Thoracic aorta (tissue), 2 donors: ENCODE measurements at regions not wholly inside any gene's neighbourhood (a gene's known extent, or its start where the extent isn't known, plus 50 kb on each side); places are given as distances from the start of the nearest gene placed in this dataset.
"Not testable (repeated sequence)": the region's sequence is repeated elsewhere in the genome, so short reads cannot be mapped to it uniquely, and the experiment has no call there.

Experiments used
- ATAC-seq: fragments of 150-250 bp; one replicate; pipeline ENCODE4 v1.8.0; 2017; ENCODE audit warnings: low read depth; ENCODE audit not compliant: insufficient number of reproducible peaks, low FRiP score
- DNase-seq: peaks from one replicate; pipeline ENCODE4 v3.0.0-alpha.2; 2020; ENCODE audit warnings: low spot score
- H3K27ac ChIP-seq, 2 donors: fragments of 200-600 bp; sonication (generic); 1 replicate in 1 of 2; 2 replicates in 1 of 2; pipeline ENCODE4 v1.5.1; 2016; ENCODE audit warnings: mild to moderate bottlenecking in 2 of 2, moderate library complexity in 2 of 2
- H3K27me3 ChIP-seq: fragments of 200-600 bp; sonication (generic); replicated peaks from 2 replicates; pipeline ENCODE4 v1.6.0; 2016; ENCODE audit warnings: mild to moderate bottlenecking; ENCODE audit not compliant: insufficient read depth
- H3K36me3 ChIP-seq: fragments of 200-600 bp; sonication (generic); one replicate; pipeline ENCODE4 v1.5.1; 2016
- H3K4me1 ChIP-seq, 2 donors: fragments of 200-600 bp; sonication (generic); 1 replicate in 1 of 2; 2 replicates in 1 of 2; pipeline versions ENCODE4 v1.5.1 to v1.6.0; 2016; ENCODE audit warnings: low read depth in 2 of 2, mild to moderate bottlenecking in 1 of 2; ENCODE audit not compliant: control insufficient read depth in 1 of 2
- H3K4me3 ChIP-seq: fragments of 200-600 bp; sonication (generic); 2 replicates; pipeline ENCODE4 v1.5.1; 2016; ENCODE audit warnings: mild to moderate bottlenecking
- H3K9me3 ChIP-seq: fragments of 200-600 bp; sonication (generic); 2 replicates; pipeline ENCODE4 v1.5.1; 2016
- CTCF ChIP-seq: fragments of 200-600 bp; sonication (generic); IDR thresholded peaks from one replicate; pipeline ENCODE4 v1.5.1; 2019; ENCODE audit warnings: antibody characterized with exemption

GRCh38 chr9:66152406-66152805, 415.5 kb downstream of the FOXD4L4 start:
- H3K36me3 ChIP-seq, H3K4me1 ChIP-seq, DNase-seq, H3K9me3 ChIP-seq, ATAC-seq, H3K27ac ChIP-seq, H3K27me3 ChIP-seq, H3K4me3 ChIP-seq: not testable (repeated sequence)

- not testable (repeated sequence) for ATAC-seq, DNase-seq, H3K9me3 ChIP-seq, H3K27ac ChIP-seq, H3K27me3 ChIP-seq, H3K4me1 ChIP-seq, H3K36me3 ChIP-seq
- H3K4me3 ChIP-seq = peak overlapping the region; percentile 42
Measured at GRCh38 chr9:66153021-66153725, 416.2 kb downstream of the FOXD4L4 start.

GRCh38 chr9:66153971-66154691, 417.2 kb downstream of the FOXD4L4 start:
- not testable (repeated sequence) for DNase-seq, H3K9me3 ChIP-seq, H3K27me3 ChIP-seq, H3K36me3 ChIP-seq, H3K4me1 ChIP-seq, H3K27ac ChIP-seq, ATAC-seq
- peak overlapping the region; percentile 44 for H3K4me3 ChIP-seq

DNA sequence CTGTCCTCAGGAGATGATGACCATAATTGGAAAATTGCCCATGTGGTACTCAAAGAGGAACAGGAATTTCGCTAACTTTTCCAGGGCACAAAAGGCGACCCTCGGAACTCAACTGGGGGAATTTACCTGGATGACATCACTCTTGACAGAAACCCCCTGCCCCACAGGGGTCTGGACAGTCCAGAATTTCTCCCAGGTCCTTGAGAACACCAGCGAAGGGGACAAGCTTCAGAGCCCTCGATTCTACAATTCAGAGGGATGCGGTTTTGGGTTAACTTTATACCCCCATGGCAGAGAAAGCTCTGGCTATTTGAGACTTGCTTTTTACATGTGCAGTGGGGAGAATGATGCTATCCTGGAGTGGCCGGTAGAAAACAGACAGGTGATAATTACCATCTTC, 445.4 kb downstream of the FOXD4L4 start:
- H3K4me1 ChIP-seq, H3K27me3 ChIP-seq, H3K27ac ChIP-seq, H3K9me3 ChIP-seq, ATAC-seq, DNase-seq, H3K36me3 ChIP-seq, H3K4me3 ChIP-seq: not testable (repeated sequence)

GRCh38 chr9:66183648-66184047, 446.7 kb downstream of the FOXD4L4 start:
- DNase-seq, ATAC-seq, H3K27ac ChIP-seq, H3K9me3 ChIP-seq, H3K27me3 ChIP-seq, H3K4me3 ChIP-seq, H3K4me1 ChIP-seq, H3K36me3 ChIP-seq: not testable (repeated sequence)

- not testable (repeated sequence) for H3K36me3 ChIP-seq, H3K4me3 ChIP-seq, DNase-seq, H3K27ac ChIP-seq, H3K4me1 ChIP-seq, ATAC-seq, H3K27me3 ChIP-seq, H3K9me3 ChIP-seq
Measured at GRCh38 chr9:66197199-66197598, 460.3 kb downstream of the FOXD4L4 start.

- H3K4me1 ChIP-seq, DNase-seq, H3K36me3 ChIP-seq, ATAC-seq, H3K9me3 ChIP-seq, H3K27me3 ChIP-seq, H3K27ac ChIP-seq, H3K4me3 ChIP-seq: not testable (repeated sequence)
- peak; percentile 10 for TF ChIP-seq CTCF
Measured at GRCh38 chr9:66198421-66198820, 461.5 kb downstream of the FOXD4L4 start.

DNA sequence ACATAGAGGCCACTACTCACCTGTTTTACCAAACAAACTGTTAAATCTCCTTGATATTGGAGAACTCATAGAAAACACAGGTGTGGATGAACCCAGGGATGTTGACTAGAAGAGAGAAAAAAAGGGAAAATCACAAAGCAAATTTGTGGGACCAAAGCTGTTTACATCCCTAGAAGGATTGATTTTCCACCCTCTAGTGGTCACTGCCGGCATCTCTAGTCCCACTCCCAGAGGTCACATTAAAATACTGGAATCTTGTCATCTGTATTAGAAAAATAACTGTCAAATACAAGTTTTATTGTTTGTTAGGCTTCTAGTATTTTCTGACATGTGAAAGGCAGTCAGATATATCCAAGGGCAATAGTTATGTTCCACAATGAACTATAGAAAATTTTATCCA, 469.7 kb downstream of the FOXD4L4 start:
- H3K27me3 ChIP-seq, ATAC-seq, H3K27ac ChIP-seq, DNase-seq, H3K36me3 ChIP-seq, H3K9me3 ChIP-seq, H3K4me1 ChIP-seq, H3K4me3 ChIP-seq: not testable (repeated sequence)

GRCh38 chr9:66207914-66208313, 471.0 kb downstream of the FOXD4L4 start:
- not testable (repeated sequence) for H3K9me3 ChIP-seq, DNase-seq, H3K4me3 ChIP-seq, ATAC-seq, H3K36me3 ChIP-seq, H3K27ac ChIP-seq, H3K27me3 ChIP-seq, H3K4me1 ChIP-seq

DNA sequence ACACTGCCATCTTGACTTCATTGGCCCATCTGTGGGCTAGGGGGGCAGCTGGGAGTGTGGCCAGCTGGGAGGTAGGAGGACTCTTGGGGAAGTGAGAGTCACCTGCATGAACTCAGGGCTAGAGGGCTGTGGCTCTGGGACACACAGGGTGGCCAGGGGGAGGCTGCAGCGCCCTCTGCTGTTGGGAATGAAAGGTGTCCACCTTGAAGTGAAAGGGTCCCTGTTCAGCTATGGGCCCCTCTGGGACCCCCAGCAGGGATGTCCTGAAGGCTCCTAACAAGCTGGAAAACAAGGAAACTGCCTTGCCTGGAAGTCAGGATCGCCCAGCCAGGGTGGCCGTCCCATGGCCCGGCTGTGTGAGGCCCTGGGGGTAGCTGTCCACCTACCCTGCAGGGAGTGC, 507.8 kb downstream of the FOXD4L4 start:
- H3K36me3 ChIP-seq, DNase-seq, H3K27ac ChIP-seq, H3K9me3 ChIP-seq, H3K4me1 ChIP-seq, H3K4me3 ChIP-seq, H3K27me3 ChIP-seq, ATAC-seq: not testable (repeated sequence)

GRCh38 chr9:66245481-66245880, 508.5 kb downstream of the FOXD4L4 start:
- H3K4me3 ChIP-seq, H3K4me1 ChIP-seq, DNase-seq, H3K9me3 ChIP-seq, H3K27me3 ChIP-seq, H3K36me3 ChIP-seq, H3K27ac ChIP-seq, ATAC-seq: not testable (repeated sequence)

DNA sequence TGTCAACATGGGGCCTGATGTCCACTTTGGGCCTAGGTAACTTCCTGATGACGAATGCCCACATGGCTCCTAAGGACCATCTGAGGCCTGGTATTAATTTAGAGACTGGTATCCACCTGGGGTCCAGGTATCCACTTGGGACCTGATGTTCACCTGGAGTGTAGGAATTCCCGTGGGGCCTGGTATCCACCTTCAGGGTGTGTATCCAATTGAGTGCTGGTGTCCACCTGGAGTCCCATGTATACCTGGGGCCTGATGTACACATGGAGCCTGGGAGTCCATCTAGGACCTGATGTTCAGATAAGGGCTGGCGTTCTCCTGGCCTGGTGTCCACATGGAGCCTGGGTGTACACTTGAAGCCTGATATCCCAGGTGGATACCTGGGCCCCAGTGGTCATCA, 520.6 kb downstream of the FOXD4L4 start:
- H3K27ac ChIP-seq, H3K4me1 ChIP-seq, H3K27me3 ChIP-seq, DNase-seq, H3K9me3 ChIP-seq, H3K4me3 ChIP-seq, H3K36me3 ChIP-seq, ATAC-seq: not testable (repeated sequence)
